H1 (cell line): ENCODE measurements at regions not wholly inside any gene's neighbourhood (a gene's known extent, or its start where the extent isn't known, plus 50 kb on each side); places are given as distances from the start of the nearest gene placed in this dataset.

ENCODE experiments used
- CTCF ChIA-PET: fragments of 300-600 bp; sonication (Branson Sonifier 250); formaldehyde crosslinking; loops from one replicate; lab custom pipeline; 2021; ENCODE audit not compliant: partially characterized antibody; lab: Charles Lee
- POLR2A ChIA-PET: fragments of 300-600 bp; sonication (Branson Sonifier 250); formaldehyde crosslinking; loops from one replicate; lab custom pipeline; 2021; ENCODE audit warnings: inconsistent platforms; ENCODE audit not compliant: partially characterized antibody; lab: Charles Lee
- DNase-seq, 2 experiments: peaks; one replicate each; pipeline versions ENCODE4 v3.0.0 to v3.0.0-alpha.2; 2010 to 2022; ENCODE audit warnings: low spot score in 2 of 2, low read depth in 1 of 2, mixed read lengths in 1 of 2
- FAIRE-seq: peaks from 2 replicates; lab custom pipeline; 2011; peaks lifted over from hg19 to GRCh38; lab: Jason Lieb, UNC
- H2AFZ ChIP-seq: 2 replicates; pipeline ENCODE4 v1.8.1; 2012; ENCODE audit warnings: low read length, inconsistent platforms
- H2AK5ac ChIP-seq: 2 replicates; pipeline ENCODE4 v1.6.1; 2013; ENCODE audit warnings: low read depth, low read length
- H2BK120ac ChIP-seq: replicated peaks from 2 replicates; pipeline ENCODE3; 2013; ENCODE audit warnings: low read depth, low read length, inconsistent platforms
- H2BK12ac ChIP-seq: 2 replicates; pipeline ENCODE4 v1.6.1; 2013; ENCODE audit warnings: low read depth, low read length
- H2BK15ac ChIP-seq: 2 replicates; pipeline ENCODE4 v1.6.1; 2013; ENCODE audit warnings: low read length
- H2BK20ac ChIP-seq: 2 replicates; pipeline ENCODE4 v1.6.1; 2013; ENCODE audit warnings: low read length
- H2BK5ac ChIP-seq: 2 replicates; pipeline ENCODE4 v1.6.1; 2013; ENCODE audit warnings: low read depth, low read length
- H3K14ac ChIP-seq: 2 replicates; pipeline ENCODE4 v1.6.1; 2013; ENCODE audit warnings: inconsistent platforms; ENCODE audit not compliant: insufficient read length
- H3K18ac ChIP-seq: 2 replicates; pipeline ENCODE4 v1.6.1; 2013; ENCODE audit warnings: low read length; ENCODE audit errors: extremely low read depth
- H3K23ac ChIP-seq: 2 replicates; pipeline ENCODE4 v1.6.1; 2013; ENCODE audit warnings: inconsistent platforms; ENCODE audit not compliant: insufficient read length
- H3K23me2 ChIP-seq: 2 replicates; pipeline ENCODE4 v1.6.1; 2013; ENCODE audit warnings: low read depth, low read length
- H3K27ac ChIP-seq: 2 replicates; pipeline ENCODE4 v1.6.1; 2011; ENCODE audit warnings: low read depth, low read length, inconsistent platforms
- H3K27me3 ChIP-seq, 4 experiments: replicated peaks in 1 of 4; 1 replicate in 1 of 4; 2 replicates in 3 of 4; pipeline versions ENCODE4 v1.6.1 to v1.8.1; 2011 to 2013; ENCODE audit warnings: low read length in 3 of 4, mild to moderate bottlenecking in 3 of 4, inconsistent platforms in 2 of 4, mixed read lengths in 2 of 4, moderate library complexity in 1 of 4; ENCODE audit not compliant: control insufficient read depth in 3 of 4, insufficient read depth in 3 of 4; ENCODE audit errors: extremely low read depth in 1 of 4
- H3K36me3 ChIP-seq, 4 experiments: 2 replicates each; pipeline versions ENCODE4 v1.6.1 to v1.8.1; 2011 to 2013; ENCODE audit warnings: mild to moderate bottlenecking in 4 of 4, low read length in 3 of 4, moderate library complexity in 2 of 4, control low read depth in 1 of 4, inconsistent platforms in 1 of 4; ENCODE audit not compliant: insufficient read depth in 4 of 4, control insufficient read depth in 2 of 4
- H3K4ac ChIP-seq: replicated peaks from 2 replicates; pipeline ENCODE3; 2013; ENCODE audit warnings: low read length, low read depth, mixed read lengths, inconsistent platforms; ENCODE audit not compliant: insufficient read length
- H3K4me1 ChIP-seq, 4 experiments: replicated peaks in 1 of 4; 1 replicate in 1 of 4; 2 replicates in 3 of 4; pipeline versions ENCODE4 v1.6.1 to v1.8.1; 2011 to 2013; ENCODE audit warnings: low read length in 3 of 4, inconsistent platforms in 2 of 4, mixed read lengths in 1 of 4; ENCODE audit not compliant: insufficient read depth in 4 of 4, control insufficient read depth in 3 of 4
- H3K4me2 ChIP-seq, 2 experiments: 2 replicates each; pipeline versions ENCODE4 v1.6.1 to v1.8.1; 2011 to 2013; ENCODE audit warnings: low read depth in 2 of 2, low read length in 2 of 2, control low read depth in 1 of 2, inconsistent platforms in 1 of 2, mild to moderate bottlenecking in 1 of 2; ENCODE audit not compliant: insufficient read depth in 1 of 2
- H3K4me3 ChIP-seq, 4 experiments: fragments of 200-600, 300-600 bp in 1 of 4; sonication (generic), shearing (Covaris generic), sonication (Bioruptor Twin) in 1 of 4; 2 replicates each; pipeline versions ENCODE4 v1.5.1 to v1.8.1; 2011 to 2016; ENCODE audit warnings: low read length in 4 of 4, low read depth in 3 of 4, control low read depth in 2 of 4, inconsistent platforms in 2 of 4, mild to moderate bottlenecking in 2 of 4, mixed read lengths in 1 of 4, moderate library complexity in 1 of 4; ENCODE audit not compliant: insufficient read depth in 2 of 4; ENCODE audit errors: extremely low read depth in 1 of 4
- H3K56ac ChIP-seq: replicated peaks from 2 replicates; pipeline ENCODE3; 2013; ENCODE audit warnings: low read depth, mild to moderate bottlenecking, mixed read lengths, low read length, inconsistent platforms; ENCODE audit not compliant: insufficient read length
- H3K79me1 ChIP-seq: 2 replicates; pipeline ENCODE4 v1.6.1; 2013; ENCODE audit warnings: low read depth, low read length, control low read depth
- H3K79me2 ChIP-seq, 2 experiments: 2 replicates each; pipeline versions ENCODE4 v1.6.1 to v1.8.1; 2012 to 2013; ENCODE audit warnings: low read length in 2 of 2, mild to moderate bottlenecking in 2 of 2, inconsistent platforms in 1 of 2; ENCODE audit not compliant: insufficient read depth in 2 of 2, control insufficient read depth in 1 of 2
- H3K9ac ChIP-seq, 4 experiments: replicated peaks in 1 of 4; 1 replicate in 1 of 4; 2 replicates in 3 of 4; pipeline versions ENCODE4 v1.6.1 to v1.8.1; 2011 to 2013; ENCODE audit warnings: low read depth in 3 of 4, low read length in 3 of 4, control low read depth in 2 of 4, mild to moderate bottlenecking in 2 of 4, moderate library complexity in 2 of 4, inconsistent platforms in 1 of 4; ENCODE audit errors: extremely low read depth in 1 of 4
- H3K9me3 ChIP-seq, 2 experiments: 2 replicates each; pipeline versions ENCODE4 v1.6.1 to v1.8.1; 2012 to 2013; ENCODE audit warnings: mild to moderate bottlenecking in 2 of 2, moderate library complexity in 2 of 2, control low read depth in 1 of 2, inconsistent platforms in 1 of 2, low read depth in 1 of 2, low read length in 1 of 2, mixed read lengths in 1 of 2; ENCODE audit not compliant: insufficient read depth in 2 of 2
- H4K20me1 ChIP-seq, 2 experiments: replicated peaks in 1 of 2; 2 replicates each; pipeline versions ENCODE3 to v1.8.1; 2011 to 2013; ENCODE audit warnings: inconsistent platforms in 2 of 2, low read length in 2 of 2, mild to moderate bottlenecking in 1 of 2; ENCODE audit not compliant: insufficient read depth in 2 of 2, control insufficient read depth in 1 of 2
- H4K5ac ChIP-seq: 2 replicates; pipeline ENCODE4 v1.6.1; 2013; ENCODE audit warnings: low read length, low read depth, mixed read lengths, inconsistent platforms; ENCODE audit not compliant: insufficient read length
- H4K8ac ChIP-seq: 2 replicates; pipeline ENCODE4 v1.8.0; 2013; ENCODE audit warnings: mild to moderate bottlenecking, moderate library complexity, low read length, inconsistent platforms; ENCODE audit not compliant: insufficient read depth; ENCODE audit errors: extremely low read depth
- H4K91ac ChIP-seq: replicated peaks from 2 replicates; pipeline ENCODE3; 2013; ENCODE audit warnings: low read length, mixed read lengths, inconsistent platforms; ENCODE audit not compliant: insufficient read length
- BRCA1 ChIP-seq: IDR thresholded peaks from 2 replicates; pipeline ENCODE4 v1.6.1; 2012; ENCODE audit warnings: low read depth, low read length, improper control_type of control experiment
- CBX8 ChIP-seq: fragments of 300-800, 300-1000 bp; sonication (generic); IDR thresholded peaks from 2 replicates; pipeline ENCODE4 v1.7.1; 2016; ENCODE audit warnings: low read depth, low read length, borderline replicate concordance
- GTF2F1 ChIP-seq: IDR thresholded peaks from 2 replicates; pipeline ENCODE4 v1.6.1; 2012; ENCODE audit warnings: low read depth, low read length, improper control_type of control experiment, borderline replicate concordance
- HDAC6 ChIP-seq: IDR thresholded peaks from one replicate; pipeline ENCODE4 v1.7.1; 2012; ENCODE audit warnings: low read depth, mild to moderate bottlenecking, inconsistent platforms, low read length, moderate library complexity
- KDM1A ChIP-seq: fragments of 200-600, 300-600 bp; sonication (generic); IDR thresholded peaks from 2 replicates; pipeline ENCODE4 v1.7.1; 2016; ENCODE audit warnings: mild to moderate bottlenecking, low read length, borderline replicate concordance
- KDM5A ChIP-seq: fragments of 200-600 bp; IDR thresholded peaks from 2 replicates; pipeline ENCODE4 v1.7.1; 2012; ENCODE audit warnings: mild to moderate bottlenecking, low read length, inconsistent platforms, mixed read lengths
- POLR2A ChIP-seq, 2 experiments: IDR thresholded peaks; 1 replicate in 1 of 2; 2 replicates in 1 of 2; pipeline ENCODE4 v1.6.1; 2011; ENCODE audit warnings: low read depth in 2 of 2, low read length in 2 of 2, mild to moderate bottlenecking in 2 of 2; ENCODE audit errors: control extremely low read depth in 1 of 2
- RFX5 ChIP-seq: IDR thresholded peaks from 2 replicates; pipeline ENCODE4 v1.6.1; 2011; ENCODE audit warnings: low read depth, low read length, improper control_type of control experiment, borderline replicate concordance
- RNF2 ChIP-seq: fragments of 200-900, 300-1000 bp; sonication (generic); IDR thresholded peaks from 2 replicates; pipeline ENCODE4 v1.7.1; 2016; ENCODE audit warnings: borderline replicate concordance, low read depth, mild to moderate bottlenecking, antibody characterized with exemption, low read length; ENCODE audit not compliant: poor library complexity, severe bottlenecking; ENCODE audit errors: missing control alignments
- SIN3A ChIP-seq, 2 experiments: IDR thresholded peaks in 1 of 2; conservative IDR thresholded peaks in 1 of 2; 2 replicates each; pipeline ENCODE4 v1.6.1; 2011 to 2012; ENCODE audit warnings: low read length in 2 of 2, improper control_type of control experiment in 1 of 2, low read depth in 1 of 2, mild to moderate bottlenecking in 1 of 2
- SP2 ChIP-seq: IDR thresholded peaks from 2 replicates; pipeline ENCODE4 v1.6.1; 2012; ENCODE audit warnings: mild to moderate bottlenecking, low read length, inconsistent platforms
- SUZ12 ChIP-seq: fragments of 200-600 bp; sonication (generic); IDR thresholded peaks from 2 replicates; pipeline ENCODE4 v1.6.1; 2012; ENCODE audit warnings: mild to moderate bottlenecking, inconsistent platforms, low read length, moderate library complexity, mixed read lengths
- WGBS, 2 experiments: shearing (Covaris generic) in 1 of 2; methylation state at CpG; one replicate each; pipeline versions ENCODE4 v1.1.6 to v1.1.7; 2013 to 2015; ENCODE audit warnings: low lambda C conversion rate in 2 of 2, mixed read lengths in 2 of 2, inconsistent platforms in 1 of 2, low coverage in 1 of 2, missing lambda C conversion rate in 1 of 2; ENCODE audit not compliant: insufficient replicate concordance in 2 of 2, insufficient coverage in 1 of 2, insufficient read length in 1 of 2; ENCODE audit errors: extremely low coverage in 1 of 2, missing lambda C conversion rate in 1 of 2; 5-methylcytosine and 5-hydroxymethylcytosine counted together

DNA sequence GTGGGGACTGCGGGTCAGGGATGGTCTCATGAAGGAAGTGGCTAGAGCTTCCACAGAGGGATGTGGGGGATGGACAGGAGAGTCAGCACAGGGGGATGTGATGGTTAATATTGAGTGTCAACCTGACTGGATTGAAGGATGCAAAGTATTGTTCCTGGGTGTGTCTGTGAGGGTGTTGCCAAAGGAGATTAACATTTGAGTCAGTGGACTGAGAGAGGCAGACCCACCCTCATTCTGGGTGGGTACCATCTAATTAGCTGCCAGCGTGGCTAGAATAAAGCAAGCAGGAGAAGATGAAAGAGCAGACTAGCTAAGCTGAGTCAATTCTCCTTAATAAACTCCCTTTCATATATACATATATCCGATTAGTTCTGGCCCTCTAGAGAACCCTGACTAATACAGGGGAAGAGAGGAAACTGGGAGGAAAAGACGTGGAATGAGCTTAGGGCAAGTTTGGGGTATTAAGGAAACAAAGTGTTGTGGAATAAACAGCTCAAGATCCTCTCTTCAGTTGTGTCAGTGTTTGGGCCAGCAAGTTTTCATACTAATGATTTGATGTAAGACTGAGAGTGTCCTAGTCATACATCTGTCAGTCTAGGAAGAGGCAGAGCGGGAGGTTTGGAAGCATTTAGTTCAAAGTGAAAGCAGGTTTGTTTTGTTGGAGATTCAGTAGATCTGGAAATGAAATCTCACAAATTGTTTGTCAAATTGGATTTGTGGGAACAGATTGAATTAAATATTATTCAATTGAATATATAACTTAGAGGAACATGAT lies 135.2 kb upstream of the NT5C1B start:
- Histone ChIP-seq H3K4ac (no peak overlapping the region), H3K9me3 (no peaks in the 10 kb centered on the region), H2BK20ac (no peak overlapping the region), H2BK15ac (no peak overlapping the region), H4K8ac (no peak overlapping the region), H3K23ac (no peak overlapping the region), H3K18ac (no peak overlapping the region), H2BK12ac (no peak overlapping the region), H2AK5ac (no peak overlapping the region), H3K79me2 (no peaks in the 10 kb centered on the region), H4K5ac (no peak overlapping the region)
- CTCF ChIA-PET = interaction anchor here (1.0 to 1.9 kb wide), 3 partner anchors 10 to 205 kb away, joined by 3 to 7 read pairs (median 4); no protein-coding TSS in a partner anchor
- WGBS, 2 experiments = 87% methylated on average over 5 of the region's 5 CpGs; no CpG with 5 or more reads in 1 of the 2 experiments
- TF ChIP-seq SP2 (no peak), BRCA1 (no peak), GTF2F1 (no peak), SUZ12 (no peak), HDAC6 (no peak), RNF2 (no peak), CBX8 (no peak), RFX5 (no peak), SIN3A (conservative IDR thresholded peaks at IDR 0.05 in 1 of 2, IDR thresholded peaks at IDR 0.05 in 1 of 2; ENCODE audit: low read depth in 1 of 2, low read length in 2 of 2) (no peak), KDM5A (no peak), KDM1A (no peak), POLR2A (IDR thresholded peaks at IDR 0.05; ENCODE audit: control extremely low read depth in 1 of 2, low read depth in 2 of 2, low read length in 2 of 2) (no peak)
- TF ChIP-seq, all 59 proteins: peak for 0
- Histone ChIP-seq H3K4me3 (no peak overlapping the region), H3K79me1 (no peaks in the 10 kb centered on the region), H3K9ac (no peak overlapping the region), H3K36me3 (no peaks in the 10 kb centered on the region), H2AFZ (no peak overlapping the region), H3K4me1 (no peaks in the 10 kb centered on the region), H3K56ac (no peak overlapping the region), H2BK5ac (no peak overlapping the region), H4K20me1 (peaks cover 0 to 2% of the 10 kb centered on the region in 2 experiments), H3K27me3 (no peaks in the 10 kb centered on the region), H3K27ac (no peak overlapping the region), H2BK120ac (no peak overlapping the region), H3K4me2 (no peak overlapping the region), H3K14ac (no peak overlapping the region), H4K91ac (no peak overlapping the region), H3K23me2 (no peaks in the 10 kb centered on the region)
- DNase-seq (no peak), FAIRE-seq (no peak)
- POLR2A ChIA-PET = no interaction called here
